ENCODE measurements at regions not wholly inside any gene's neighbourhood (a gene's known extent, or its start where the extent isn't known, plus 50 kb on each side); places are given as distances from the start of the nearest gene placed in this dataset.

DNA sequence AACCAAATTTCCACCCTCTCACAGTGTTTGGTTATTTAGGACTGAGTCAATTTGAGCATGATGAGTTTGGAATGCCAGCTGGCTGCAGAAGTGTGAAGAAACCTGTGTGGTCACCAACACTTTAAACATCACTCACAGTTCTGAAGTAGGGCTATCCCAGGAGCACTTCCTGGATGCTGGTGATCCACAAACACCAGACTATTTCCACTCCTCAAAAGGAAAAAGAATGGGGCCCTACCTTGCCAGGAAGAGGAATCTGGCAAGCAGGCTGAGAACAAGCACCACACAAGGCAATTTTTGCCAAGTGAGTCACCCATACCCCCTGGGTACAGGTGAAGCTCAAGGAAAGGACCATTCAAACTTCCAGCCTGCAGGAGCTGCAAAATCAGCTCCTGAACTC lies 294.2 kb upstream of the PTGER4 start:
- Histone ChIP-seq H3K9me3 (ENCODE audit: control insufficient read depth in 1 of 2, low read length in 2 of 2) (no peaks in the 10 kb centered on the region), H3K27me3 (ENCODE audit: insufficient read depth, low read length) (no peaks in the 10 kb centered on the region), H3K4me1 (ENCODE audit: insufficient read depth, low read length) (peaks cover 84% of the 10 kb centered on the region), H3K4me3 (ENCODE audit: low read length in 2 of 2) (no peak overlapping the region), H3K27ac (ENCODE audit: low read depth, low read length) (peak overlapping the region; percentile 28), H3K36me3 (ENCODE audit: insufficient read depth, low read length) (no peaks in the 10 kb centered on the region)
- ChIA-PET CTCF (ENCODE audit: partially characterized antibody) (interaction anchor here (1.0 to 1.7 kb wide), 3 partner anchors 54 to 303 kb away, joined by 3 to 5 read pairs (median 4); no protein-coding TSS in a partner anchor), POLR2A (ENCODE audit: partially characterized antibody) (interaction anchor here (0.6 to 4.0 kb wide), 12 partner anchors 10 to 306 kb away, joined by 3 to 42 read pairs (median 4); partner anchors contain the start of gene PTGER4)
- peak overlapping the region in 4 of 8 donors; percentile 11 to 84 (median 62) for H3K4me3 Mint-ChIP-seq
- no peaks in the 10 kb centered on the region for H3K9me3 Mint-ChIP-seq
- no peaks in the 10 kb centered on the region for H3K36me3 Mint-ChIP-seq
- peak in 1 of 5 donors; percentile 47 for DNase-seq
- peaks cover 71 to 89% (median 79%) of the 10 kb centered on the region in 4 donors for H3K4me1 Mint-ChIP-seq
- peak overlapping the region; percentile 74 to 96 (median 92) for H3K27ac Mint-ChIP-seq
- intact Hi-C loops (cut with micrococcal nuclease), result loop anchor here (2.0 to 10.0 kb wide), 2 partner anchors 119 to 297 kb away; no protein-coding TSS in a partner anchor
- no peaks in the 10 kb centered on the region for H3K27me3 Mint-ChIP-seq

DNA sequence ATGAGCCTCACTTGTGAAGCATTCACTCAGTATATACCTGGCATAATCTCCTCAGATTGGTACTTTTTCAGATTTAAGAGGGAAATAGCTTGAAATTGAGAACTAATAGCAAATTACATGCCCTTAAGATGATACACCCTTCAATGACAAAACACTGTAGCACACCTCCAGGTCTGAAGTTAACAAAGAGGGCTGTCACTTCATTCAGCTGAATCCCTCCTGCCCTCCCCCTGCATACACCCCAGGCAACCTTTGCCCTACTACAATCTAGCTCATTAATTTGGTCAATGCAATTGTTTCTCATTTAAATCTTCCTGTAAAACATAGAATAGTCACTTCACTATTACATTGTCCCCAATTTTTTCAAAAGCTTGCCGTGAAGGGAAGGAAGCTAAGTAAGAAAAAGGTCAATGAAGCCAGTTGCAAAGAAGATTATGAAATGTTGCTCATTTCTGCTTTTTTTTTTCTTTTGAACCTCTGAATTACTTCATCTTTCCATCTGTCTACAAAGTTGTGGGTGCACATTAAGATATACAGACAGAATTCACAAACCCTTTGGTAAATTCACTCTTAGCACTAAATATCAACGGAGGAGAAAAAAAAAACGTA lies 294.8 kb upstream of the PTGER4 start:
- H3K9me3 Mint-ChIP-seq, result peaks cover 0 to 4% (median 0%) of the 10 kb centered on the region in 8 donors
- H3K4me1 Mint-ChIP-seq, result peaks cover 64 to 82% (median 75%) of the 10 kb centered on the region in 4 donors
- intact Hi-C loops (cut with micrococcal nuclease), result loop anchor here (2.0 to 10.0 kb wide), 2 partner anchors 120 to 298 kb away; no protein-coding TSS in a partner anchor
- no peaks in the 10 kb centered on the region for H3K36me3 ChIP-seq (ENCODE audit: insufficient read depth, low read length)
- peak overlapping the region; percentile 48 for H3K27ac ChIP-seq (ENCODE audit: low read depth, low read length)
- H3K27me3 Mint-ChIP-seq, result no peaks in the 10 kb centered on the region
- H3K4me3 Mint-ChIP-seq, result peak overlapping the region in 7 of 8 donors; percentile 37 to 87 (median 70)
- ChIA-PET CTCF (ENCODE audit: partially characterized antibody) (interaction anchor here (1.0 to 1.7 kb wide), 2 partner anchors 54 to 285 kb away, joined by 3 to 5 read pairs; no protein-coding TSS in a partner anchor), POLR2A (ENCODE audit: partially characterized antibody) (interaction anchor here (0.6 to 4.0 kb wide), 15 partner anchors 10 to 306 kb away, joined by 3 to 42 read pairs (median 3); partner anchors contain the start of gene PTGER4)
- H3K27me3 ChIP-seq (ENCODE audit: insufficient read depth, low read length), result no peaks in the 10 kb centered on the region
- peak overlapping the region; percentile 74 to 96 (median 93) for H3K27ac Mint-ChIP-seq
- DNase-seq, result no peak
- H3K9me3 ChIP-seq (ENCODE audit: control insufficient read depth in 1 of 2, low read length in 2 of 2), result no peaks in the 10 kb centered on the region
- peaks cover 77% of the 10 kb centered on the region for H3K4me1 ChIP-seq (ENCODE audit: insufficient read depth, low read length)
- H3K4me3 ChIP-seq (ENCODE audit: low read length in 2 of 2), result no peak overlapping the region
- H3K36me3 Mint-ChIP-seq, result no peaks in the 10 kb centered on the region

DNA sequence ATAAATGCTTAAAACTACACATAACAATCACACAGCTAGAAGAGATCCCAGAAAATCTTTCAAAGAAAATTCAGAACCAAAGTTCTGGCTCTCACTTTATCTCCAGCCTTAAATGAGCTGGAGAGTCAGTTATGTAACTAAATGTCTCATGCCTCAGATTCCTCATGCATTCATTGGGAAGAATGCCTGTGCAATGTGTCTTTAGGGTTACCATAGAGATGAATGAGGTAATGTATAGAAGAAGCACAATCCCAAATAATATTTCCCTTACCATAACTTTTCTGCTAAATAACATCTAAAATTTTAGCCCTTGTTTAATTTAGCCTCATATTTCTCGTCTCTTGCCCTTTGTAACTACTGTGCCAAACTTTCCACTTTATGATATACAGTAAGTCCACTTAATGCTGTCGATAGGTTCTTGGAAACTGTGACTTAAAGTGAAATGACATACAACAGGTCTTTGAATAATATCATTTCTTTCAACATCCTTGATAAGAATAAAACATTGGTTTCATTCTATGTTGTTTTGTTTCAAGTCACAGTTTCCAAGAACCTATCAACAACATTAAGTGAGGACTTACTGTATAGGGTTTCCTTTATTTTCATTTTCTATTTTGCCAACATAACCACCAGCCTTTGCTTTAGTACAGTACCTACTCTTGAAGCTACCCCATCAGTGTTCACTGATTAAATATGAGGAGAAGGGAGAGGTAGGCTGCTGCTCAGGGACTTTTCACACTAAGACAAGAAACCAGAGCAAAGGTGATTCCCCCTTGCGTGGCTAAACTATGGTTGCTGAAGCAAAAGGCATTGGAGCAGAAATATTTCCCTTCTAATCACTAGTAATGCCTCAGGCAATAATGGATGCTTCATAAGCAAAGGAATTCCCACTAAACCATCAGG lies 295.7 kb upstream of the PTGER4 start:
- peak in 3 of 5 donors; percentile 37 to 41 (median 38) for DNase-seq
- Histone ChIP-seq H3K27me3 (ENCODE audit: insufficient read depth, low read length) (no peaks in the 10 kb centered on the region), H3K4me3 (ENCODE audit: low read length in 2 of 2) (peak overlapping the region in 1 of 2 donors; percentile 2), H3K36me3 (ENCODE audit: insufficient read depth, low read length) (no peaks in the 10 kb centered on the region), H3K27ac (ENCODE audit: low read depth, low read length) (peak overlapping the region; percentile 48), H3K4me1 (ENCODE audit: insufficient read depth, low read length) (peaks cover 75% of the 10 kb centered on the region), H3K9me3 (ENCODE audit: control insufficient read depth in 1 of 2, low read length in 2 of 2) (no peaks in the 10 kb centered on the region)
- no peaks in the 10 kb centered on the region for H3K36me3 Mint-ChIP-seq
- H3K27ac Mint-ChIP-seq, result peak overlapping the region; percentile 74 to 96 (median 93)
- H3K4me3 Mint-ChIP-seq, result peak overlapping the region; percentile 61 to 87 (median 72)
- ChIA-PET CTCF (ENCODE audit: partially characterized antibody) (interaction anchor here (0.6 to 1.7 kb wide), 3 partner anchors 27 to 1989 kb away, joined by 3 to 5 read pairs (median 3); no protein-coding TSS in a partner anchor), POLR2A (ENCODE audit: partially characterized antibody) (interaction anchor here (0.6 to 4.0 kb wide), 15 partner anchors 9 to 300 kb away, joined by 3 to 42 read pairs (median 4); partner anchors contain the start of gene PTGER4)
- H3K9me3 Mint-ChIP-seq, result peaks cover 0 to 4% (median 0%) of the 10 kb centered on the region in 8 donors
- intact Hi-C loops (cut with micrococcal nuclease), result loop anchor here (2.0 to 10.0 kb wide), 2 partner anchors 121 to 299 kb away; no protein-coding TSS in a partner anchor
- H3K4me1 Mint-ChIP-seq, result peaks cover 58 to 79% (median 70%) of the 10 kb centered on the region in 4 donors
- H3K27me3 Mint-ChIP-seq, result no peaks in the 10 kb centered on the region

DNA sequence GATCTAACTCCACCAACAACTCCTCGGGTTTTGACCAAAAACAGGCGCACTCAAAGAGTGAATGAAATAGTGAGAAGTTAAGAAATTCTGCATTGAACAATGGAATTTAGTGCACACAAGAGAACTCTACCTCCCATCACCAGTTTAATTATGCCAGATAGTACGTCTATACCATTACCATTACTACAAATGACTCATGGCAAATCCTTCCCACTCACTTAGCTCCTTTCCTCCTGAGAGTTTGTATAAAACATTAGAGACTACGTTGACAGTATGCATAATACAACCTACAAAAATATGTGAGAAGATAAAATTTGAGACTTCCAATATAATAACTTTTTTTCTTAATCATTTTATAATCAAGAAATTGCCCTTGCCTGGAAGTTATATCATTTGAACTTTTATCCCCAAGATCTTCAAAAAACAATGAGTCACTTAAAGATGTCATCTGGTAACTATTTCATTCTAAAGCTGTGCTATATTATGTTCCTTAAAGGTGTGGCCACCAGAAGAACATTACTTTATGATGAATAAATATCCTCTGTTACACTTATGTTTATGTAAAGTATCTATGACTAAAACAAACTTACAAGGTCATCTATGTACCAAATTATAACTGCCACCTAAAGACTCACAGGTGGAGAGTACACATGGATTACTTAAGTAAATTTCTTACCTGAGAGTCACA lies 297.9 kb upstream of the PTGER4 start:
- Mint-ChIP-seq H3K27ac (peak overlapping the region; percentile 45 to 88 (median 80)), H3K27me3 (no peaks in the 10 kb centered on the region)
- POLR2A ChIA-PET (ENCODE audit: partially characterized antibody), result interaction anchor here (0.8 to 1.0 kb wide), 2 partner anchors 8 to 28 kb away, joined by 3 to 4 read pairs; no protein-coding TSS in a partner anchor

DNA sequence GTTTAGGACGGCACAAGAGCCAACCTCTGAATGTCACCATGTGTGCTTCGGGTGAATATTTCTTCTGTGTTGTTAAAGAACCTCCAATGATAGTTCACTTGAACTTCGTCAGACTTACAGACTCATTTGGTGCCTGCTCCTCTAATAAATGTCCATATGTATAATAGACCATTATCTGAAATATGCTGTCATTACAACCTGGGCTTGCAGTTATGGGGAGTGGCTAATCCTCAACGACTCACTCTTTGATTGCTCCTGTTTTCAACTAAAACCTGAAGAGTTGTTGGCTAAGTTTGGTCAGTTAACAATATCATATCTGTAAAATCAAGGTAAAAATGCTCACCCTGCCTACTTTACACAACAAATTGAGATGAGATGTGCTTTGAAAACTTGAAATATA lies 298.7 kb upstream of the PTGER4 start:
- ChIA-PET POLR2A (ENCODE audit: partially characterized antibody) (no interaction called here), CTCF (ENCODE audit: partially characterized antibody) (interaction anchor here (1.2 to 1.3 kb wide), 2 partner anchors 9 to 305 kb away, joined by 3 read pairs; no protein-coding TSS in a partner anchor)
- Histone ChIP-seq H3K27ac (ENCODE audit: low read depth, low read length) (no peak overlapping the region), H3K9me3 (ENCODE audit: control insufficient read depth in 1 of 2, low read length in 2 of 2) (no peaks in the 10 kb centered on the region), H3K36me3 (ENCODE audit: insufficient read depth, low read length) (no peaks in the 10 kb centered on the region), H3K27me3 (ENCODE audit: insufficient read depth, low read length) (no peaks in the 10 kb centered on the region), H3K4me1 (ENCODE audit: insufficient read depth, low read length) (peaks cover 69% of the 10 kb centered on the region), H3K4me3 (ENCODE audit: low read length in 2 of 2) (no peak overlapping the region)
- H3K4me1 Mint-ChIP-seq, result peaks cover 57 to 81% (median 67%) of the 10 kb centered on the region in 4 donors
- peak overlapping the region in 5 of 7 donors; percentile 18 to 77 (median 45) for H3K27ac Mint-ChIP-seq
- H3K9me3 Mint-ChIP-seq, result peaks cover 0 to 7% (median 0%) of the 10 kb centered on the region in 8 donors
- H3K27me3 Mint-ChIP-seq, result no peaks in the 10 kb centered on the region
- intact Hi-C loops (cut with micrococcal nuclease), result loop anchor here (10.0 kb wide), 1 partner anchor 124 kb away; no protein-coding TSS in a partner anchor
- DNase-seq, result no peak
- no peaks in the 10 kb centered on the region for H3K36me3 Mint-ChIP-seq
- H3K4me3 Mint-ChIP-seq, result no peak overlapping the region

More for the DNA sequence above, 297.9 kb upstream of the PTGER4 start:
- no peak for DNase-seq
- Mint-ChIP-seq H3K9me3 (peaks cover 0 to 7% (median 0%) of the 10 kb centered on the region in 8 donors), H3K4me1 (peaks cover 62 to 87% (median 71%) of the 10 kb centered on the region in 4 donors), H3K4me3 (peak overlapping the region in 2 of 8 donors; percentile 4 to 51), H3K36me3 (no peaks in the 10 kb centered on the region)
- H3K4me3 ChIP-seq (ENCODE audit: low read length in 2 of 2), result no peak overlapping the region
- peaks cover 77% of the 10 kb centered on the region for H3K4me1 ChIP-seq (ENCODE audit: insufficient read depth, low read length)
- no peak overlapping the region for H3K27ac ChIP-seq (ENCODE audit: low read depth, low read length)
- no peaks in the 10 kb centered on the region for H3K9me3 ChIP-seq (ENCODE audit: control insufficient read depth in 1 of 2, low read length in 2 of 2)
- no peaks in the 10 kb centered on the region for H3K36me3 ChIP-seq (ENCODE audit: insufficient read depth, low read length)
- CTCF ChIA-PET (ENCODE audit: partially characterized antibody), result interaction anchor here (1.2 to 1.3 kb wide), 2 partner anchors 9 to 304 kb away, joined by 3 read pairs; no protein-coding TSS in a partner anchor
- intact Hi-C loops (cut with micrococcal nuclease), result loop anchor here (10.0 kb wide), 1 partner anchor 123 kb away; no protein-coding TSS in a partner anchor
- H3K27me3 ChIP-seq (ENCODE audit: insufficient read depth, low read length), result no peaks in the 10 kb centered on the region
